ENCODE measurements at regions not wholly inside any gene's neighbourhood (a gene's known extent, or its start where the extent isn't known, plus 50 kb on each side); places are given as distances from the start of the nearest gene placed in this dataset.
"Not testable (repeated sequence)": the region's sequence is repeated elsewhere in the genome, so short reads cannot be mapped to it uniquely, and the experiment has no call there.

DNA sequence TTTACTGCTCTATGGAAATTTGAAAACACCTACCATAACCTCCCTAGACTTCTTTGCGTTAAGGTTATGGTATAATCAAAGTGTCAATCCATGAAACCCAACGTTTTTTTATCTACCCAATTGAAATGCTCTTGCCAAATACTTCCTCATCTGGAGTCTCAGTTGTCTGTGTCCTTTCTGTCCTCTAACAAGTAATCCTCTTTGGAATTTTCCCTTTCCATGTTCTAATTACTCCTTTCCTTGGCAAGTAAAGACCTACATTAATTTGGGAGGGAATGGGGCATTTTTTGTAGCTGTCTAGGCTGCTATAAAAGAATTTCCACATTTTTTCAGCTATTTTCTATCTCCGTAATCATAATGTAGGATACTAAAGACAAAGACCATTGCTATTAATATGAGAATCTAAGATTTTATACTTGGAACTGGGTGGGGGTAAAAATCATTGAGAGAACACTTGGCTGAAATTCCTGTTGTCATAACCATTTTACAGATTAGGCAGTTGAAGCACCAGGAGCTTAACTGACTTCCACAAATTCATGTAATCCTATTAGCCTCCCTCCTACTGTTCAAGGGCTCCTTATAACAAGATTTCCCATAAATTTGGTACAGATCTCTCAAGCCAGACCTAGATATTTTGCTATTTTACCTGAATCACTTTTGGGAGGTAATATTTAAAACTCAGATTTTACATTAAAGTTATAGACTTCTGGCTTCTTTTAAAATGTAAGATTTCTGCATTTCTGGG is 1307.6 kb downstream of the XPNPEP1 start:
- no peak for DNase-seq
- TF ChIP-seq, protein P1, sequence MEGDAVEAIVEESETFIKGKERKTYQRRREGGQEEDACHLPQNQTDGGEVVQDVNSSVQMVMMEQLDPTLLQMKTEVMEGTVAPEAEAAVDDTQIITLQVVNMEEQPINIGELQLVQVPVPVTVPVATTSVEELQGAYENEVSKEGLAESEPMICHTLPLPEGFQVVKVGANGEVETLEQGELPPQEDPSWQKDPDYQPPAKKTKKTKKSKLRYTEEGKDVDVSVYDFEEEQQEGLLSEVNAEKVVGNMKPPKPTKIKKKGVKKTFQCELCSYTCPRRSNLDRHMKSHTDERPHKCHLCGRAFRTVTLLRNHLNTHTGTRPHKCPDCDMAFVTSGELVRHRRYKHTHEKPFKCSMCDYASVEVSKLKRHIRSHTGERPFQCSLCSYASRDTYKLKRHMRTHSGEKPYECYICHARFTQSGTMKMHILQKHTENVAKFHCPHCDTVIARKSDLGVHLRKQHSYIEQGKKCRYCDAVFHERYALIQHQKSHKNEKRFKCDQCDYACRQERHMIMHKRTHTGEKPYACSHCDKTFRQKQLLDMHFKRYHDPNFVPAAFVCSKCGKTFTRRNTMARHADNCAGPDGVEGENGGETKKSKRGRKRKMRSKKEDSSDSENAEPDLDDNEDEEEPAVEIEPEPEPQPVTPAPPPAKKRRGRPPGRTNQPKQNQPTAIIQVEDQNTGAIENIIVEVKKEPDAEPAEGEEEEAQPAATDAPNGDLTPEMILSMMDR (IDR thresholded peaks at IDR 0.05): no peak
- Histone ChIP-seq H3K27ac (no peak overlapping the region), H3K36me3 (no peaks in the 10 kb centered on the region), H3K9me3 (no peaks in the 10 kb centered on the region), H3K27me3 (no peaks in the 10 kb centered on the region), H3K4me1 (no peaks in the 10 kb centered on the region), H3K4me3 (no peak overlapping the region), H3K9ac (ENCODE audit: low read depth in 2 of 2, low read length in 2 of 2) (no peak overlapping the region)
- intact Hi-C loops (cut with DNase I): no loop called here

DNA sequence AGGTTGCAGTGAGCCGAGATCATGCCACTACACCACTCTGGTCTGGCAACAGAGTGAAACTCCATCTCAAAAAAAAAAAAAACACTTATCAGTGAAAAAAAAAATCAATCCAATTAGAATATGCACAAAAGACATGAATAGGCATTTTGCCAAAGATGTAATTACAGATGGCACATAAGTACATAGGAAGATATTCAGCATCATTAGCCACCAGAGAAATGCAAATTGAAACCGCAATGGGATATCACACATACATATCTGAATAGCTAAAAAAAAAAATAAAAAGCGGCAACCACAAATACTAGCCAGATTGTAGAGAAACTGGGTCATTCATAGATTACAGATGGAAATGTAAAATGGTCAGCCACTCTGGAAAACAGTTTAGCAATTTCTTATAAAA is 1310.8 kb downstream of the XPNPEP1 start:
- no peak overlapping the region for H3K4me3 ChIP-seq
- no peaks in the 10 kb centered on the region for H3K27me3 ChIP-seq
- H3K4me1 ChIP-seq: no peaks in the 10 kb centered on the region
- H3K9ac ChIP-seq (ENCODE audit: low read depth in 2 of 2, low read length in 2 of 2): no peak overlapping the region
- TF ChIP-seq, protein P1 (IDR thresholded peaks at IDR 0.05): no peak
- no peak for DNase-seq
- intact Hi-C loops (cut with DNase I): no loop called here
- no peak overlapping the region for H3K27ac ChIP-seq
- no peaks in the 10 kb centered on the region for H3K9me3 ChIP-seq
- no peaks in the 10 kb centered on the region for H3K36me3 ChIP-seq

DNA sequence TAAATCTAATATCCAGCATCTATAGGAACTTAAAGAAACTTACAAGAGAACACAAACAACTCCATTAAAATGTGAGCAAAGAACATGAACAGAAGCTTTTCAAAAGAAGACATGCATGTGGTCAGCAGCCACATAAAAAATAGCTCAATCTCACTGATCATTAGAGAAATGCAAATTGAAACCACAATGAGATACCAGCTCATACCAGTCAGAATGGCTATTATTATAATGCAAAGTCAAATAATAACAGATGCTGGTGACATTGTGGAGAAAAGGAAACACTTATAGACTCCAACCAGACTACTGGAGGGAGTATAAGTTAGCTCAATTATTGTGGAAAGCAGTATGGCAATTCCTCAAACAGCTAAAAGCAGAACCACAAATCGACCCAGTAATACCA is 1314.5 kb downstream of the XPNPEP1 start:
- no peaks in the 10 kb centered on the region for H3K36me3 ChIP-seq
- intact Hi-C loops (cut with DNase I): no loop called here
- no peaks in the 10 kb centered on the region for H3K9me3 ChIP-seq
- no peak overlapping the region for H3K9ac ChIP-seq (ENCODE audit: low read depth in 2 of 2, low read length in 2 of 2)
- H3K4me3 ChIP-seq: no peak overlapping the region
- H3K27me3 ChIP-seq: no peaks in the 10 kb centered on the region
- no peak overlapping the region for H3K27ac ChIP-seq
- TF ChIP-seq, protein P1 (IDR thresholded peaks at IDR 0.05): no peak
- no peak for DNase-seq
- H3K4me1 ChIP-seq: no peaks in the 10 kb centered on the region

DNA sequence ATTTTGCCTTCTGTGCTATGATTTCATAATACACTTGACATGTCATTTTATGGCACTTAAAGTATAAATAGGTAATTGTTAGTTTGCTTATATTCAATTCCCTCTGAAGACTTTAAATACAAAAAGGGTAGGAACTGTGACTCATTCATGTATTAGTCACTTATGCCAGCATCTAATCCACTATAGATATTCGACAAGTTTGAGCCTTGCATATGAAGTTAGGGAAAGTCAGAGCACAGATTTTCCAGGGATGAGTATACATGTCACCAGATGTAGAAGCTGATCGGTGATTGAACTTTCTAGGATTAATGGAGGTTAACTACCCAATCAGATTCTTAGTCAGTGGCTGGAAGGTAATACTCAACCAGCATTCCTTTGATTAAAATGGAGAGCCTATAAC is 1321.5 kb downstream of the XPNPEP1 start:
- no peak for DNase-seq
- Histone ChIP-seq H3K27me3 (no peaks in the 10 kb centered on the region), H3K9me3 (no peaks in the 10 kb centered on the region), H3K4me3 (no peak overlapping the region), H3K36me3 (no peaks in the 10 kb centered on the region), H3K9ac (ENCODE audit: low read depth in 2 of 2, low read length in 2 of 2) (no peak overlapping the region), H3K27ac (no peak overlapping the region), H3K4me1 (no peaks in the 10 kb centered on the region)
- TF ChIP-seq, protein P1 (IDR thresholded peaks at IDR 0.05): no peak
- intact Hi-C loops (cut with DNase I): no loop called here

DNA sequence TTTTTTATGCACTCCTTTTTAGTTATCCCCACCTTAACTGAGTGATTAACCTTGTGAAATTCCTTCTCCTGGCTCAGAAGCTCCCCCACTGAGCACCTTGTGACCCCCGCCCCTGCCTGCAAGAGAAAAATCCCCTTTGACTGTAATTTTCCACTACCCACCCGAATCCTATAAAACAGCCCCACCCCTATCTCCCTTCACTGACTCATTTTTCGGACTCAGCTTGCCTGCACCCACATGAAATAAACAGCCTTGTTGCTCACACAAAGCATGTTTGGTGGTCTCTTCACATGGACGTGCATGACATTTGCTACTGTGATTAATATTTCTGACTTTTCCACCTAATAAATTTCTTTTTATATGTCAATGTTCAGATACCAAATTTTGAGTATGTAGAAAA is 1322.8 kb downstream of the XPNPEP1 start:
- DNase-seq; H3K9ac ChIP-seq (ENCODE audit: low read depth in 2 of 2, low read length in 2 of 2); H3K27me3 ChIP-seq; H3K4me3 ChIP-seq; H3K4me1 ChIP-seq; H3K36me3 ChIP-seq; H3K27ac ChIP-seq; intact Hi-C loops (cut with DNase I); H3K9me3 ChIP-seq: not testable (repeated sequence)

DNA sequence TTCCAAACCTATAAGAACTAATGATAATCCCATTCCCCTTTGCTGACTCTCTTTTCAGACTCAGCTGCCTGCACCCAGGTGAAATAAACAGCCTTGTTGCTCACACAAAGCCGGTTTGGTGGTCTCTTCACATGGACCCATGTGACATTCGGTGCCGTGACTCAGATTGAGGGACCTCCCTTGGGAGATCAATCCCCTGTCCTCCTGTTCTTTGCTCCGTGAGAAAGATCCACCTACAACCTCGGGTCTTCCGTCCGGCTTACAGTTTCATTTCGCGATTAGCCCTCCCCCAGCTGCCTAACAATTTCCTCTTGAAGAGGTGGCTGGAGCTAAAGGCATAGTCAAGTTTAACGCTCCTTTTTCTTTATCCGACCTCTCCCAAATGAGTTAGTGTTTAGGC is 1324.0 kb downstream of the XPNPEP1 start:
- H3K4me1 ChIP-seq; H3K27ac ChIP-seq; H3K27me3 ChIP-seq; H3K36me3 ChIP-seq; H3K4me3 ChIP-seq; H3K9ac ChIP-seq (ENCODE audit: low read depth in 2 of 2, low read length in 2 of 2); DNase-seq; H3K9me3 ChIP-seq; intact Hi-C loops (cut with DNase I): not testable (repeated sequence)

All from colonic mucosa (tissue), 4 donors.